Uterus (tissue), 2 donors: ENCODE measurements at regions not wholly inside any gene's neighbourhood (a gene's known extent, or its start where the extent isn't known, plus 50 kb on each side); places are given as distances from the start of the nearest gene placed in this dataset.

Experiments used
- POLR2A ChIP-seq, 2 donors: fragments of 450-650 bp; IDR thresholded peaks; one replicate each; pipeline ENCODE4 v1.6.1; 2016; ENCODE audit warnings: antibody characterized with exemption in 2 of 2, mild to moderate bottlenecking in 1 of 2, moderate library complexity in 1 of 2
- TF ChIP-seq, protein P1 (sequence below), 4 experiments: fragments of 200-600 bp in 2 of 4; fragments of 450-650 bp in 2 of 4; sonication (generic) in 2 of 4; IDR thresholded peaks; one replicate each; pipeline ENCODE4 v1.5.1; 2016 to 2019; ENCODE audit warnings: antibody characterized with exemption in 4 of 4, mild to moderate bottlenecking in 2 of 4, moderate library complexity in 1 of 4

DNA sequence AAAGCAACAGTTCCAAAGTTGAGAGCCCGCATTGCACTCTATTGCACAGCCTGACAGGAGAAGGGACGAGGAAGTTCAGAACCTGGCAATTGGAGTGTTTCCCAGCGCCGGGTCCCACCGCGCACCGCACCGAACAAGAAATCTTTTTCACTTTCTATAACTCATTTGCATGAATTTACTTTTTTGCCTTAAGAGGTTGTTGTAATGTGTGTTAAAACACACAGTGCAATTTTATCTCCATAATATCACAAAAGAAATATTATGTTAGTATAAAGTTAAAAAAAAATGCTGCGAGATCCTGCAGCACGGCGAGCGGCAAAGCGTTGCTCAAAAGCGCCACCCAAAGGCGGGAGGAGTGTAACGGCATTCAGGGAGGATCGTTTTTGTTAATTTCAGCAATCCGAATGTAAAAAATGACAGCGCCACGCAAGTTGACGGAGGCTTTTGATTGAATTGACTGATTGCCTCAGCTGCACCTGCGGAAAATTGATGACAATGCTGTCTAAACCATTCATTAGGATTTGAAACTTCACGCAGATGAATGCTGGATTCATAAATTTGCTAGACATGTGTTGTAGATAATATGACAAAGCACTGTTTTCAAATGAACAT lies 303.6 kb upstream of the ZNF507 start:
- TF ChIP-seq, protein P1, sequence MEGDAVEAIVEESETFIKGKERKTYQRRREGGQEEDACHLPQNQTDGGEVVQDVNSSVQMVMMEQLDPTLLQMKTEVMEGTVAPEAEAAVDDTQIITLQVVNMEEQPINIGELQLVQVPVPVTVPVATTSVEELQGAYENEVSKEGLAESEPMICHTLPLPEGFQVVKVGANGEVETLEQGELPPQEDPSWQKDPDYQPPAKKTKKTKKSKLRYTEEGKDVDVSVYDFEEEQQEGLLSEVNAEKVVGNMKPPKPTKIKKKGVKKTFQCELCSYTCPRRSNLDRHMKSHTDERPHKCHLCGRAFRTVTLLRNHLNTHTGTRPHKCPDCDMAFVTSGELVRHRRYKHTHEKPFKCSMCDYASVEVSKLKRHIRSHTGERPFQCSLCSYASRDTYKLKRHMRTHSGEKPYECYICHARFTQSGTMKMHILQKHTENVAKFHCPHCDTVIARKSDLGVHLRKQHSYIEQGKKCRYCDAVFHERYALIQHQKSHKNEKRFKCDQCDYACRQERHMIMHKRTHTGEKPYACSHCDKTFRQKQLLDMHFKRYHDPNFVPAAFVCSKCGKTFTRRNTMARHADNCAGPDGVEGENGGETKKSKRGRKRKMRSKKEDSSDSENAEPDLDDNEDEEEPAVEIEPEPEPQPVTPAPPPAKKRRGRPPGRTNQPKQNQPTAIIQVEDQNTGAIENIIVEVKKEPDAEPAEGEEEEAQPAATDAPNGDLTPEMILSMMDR (IDR thresholded peaks at IDR 0.05) = peak; percentile 62 to 87 (median 82)
- TF ChIP-seq POLR2A (IDR thresholded peaks at IDR 0.05) = no peak
